HFF-Myc (cell line): ENCODE measurements at regions not wholly inside any gene's neighbourhood (a gene's known extent, or its start where the extent isn't known, plus 50 kb on each side); places are given as distances from the start of the nearest gene placed in this dataset.

Source experiments
- DNase-seq: peaks from one replicate; pipeline ENCODE4 v3.0.0-alpha.2; 2011; ENCODE audit warnings: low read depth; ENCODE audit errors: extremely low read depth
- H3K4me3 ChIP-seq: replicated peaks from 2 replicates; pipeline ENCODE4 v1.5.1; 2011; ENCODE audit warnings: low read depth, mild to moderate bottlenecking, control low read depth, low read length
- TF ChIP-seq, protein P1 (sequence below): IDR thresholded peaks from 2 replicates; pipeline ENCODE4 v1.5.1; 2012; ENCODE audit warnings: mild to moderate bottlenecking, low read depth, low read length, control low read depth; ENCODE audit errors: missing control alignments

GRCh38 chr18:44321868-44322590 is 358.7 kb upstream of the SETBP1 start:
- DNase-seq, result no peak
- H3K4me3 ChIP-seq, result no peak overlapping the region
- TF ChIP-seq, protein P1, sequence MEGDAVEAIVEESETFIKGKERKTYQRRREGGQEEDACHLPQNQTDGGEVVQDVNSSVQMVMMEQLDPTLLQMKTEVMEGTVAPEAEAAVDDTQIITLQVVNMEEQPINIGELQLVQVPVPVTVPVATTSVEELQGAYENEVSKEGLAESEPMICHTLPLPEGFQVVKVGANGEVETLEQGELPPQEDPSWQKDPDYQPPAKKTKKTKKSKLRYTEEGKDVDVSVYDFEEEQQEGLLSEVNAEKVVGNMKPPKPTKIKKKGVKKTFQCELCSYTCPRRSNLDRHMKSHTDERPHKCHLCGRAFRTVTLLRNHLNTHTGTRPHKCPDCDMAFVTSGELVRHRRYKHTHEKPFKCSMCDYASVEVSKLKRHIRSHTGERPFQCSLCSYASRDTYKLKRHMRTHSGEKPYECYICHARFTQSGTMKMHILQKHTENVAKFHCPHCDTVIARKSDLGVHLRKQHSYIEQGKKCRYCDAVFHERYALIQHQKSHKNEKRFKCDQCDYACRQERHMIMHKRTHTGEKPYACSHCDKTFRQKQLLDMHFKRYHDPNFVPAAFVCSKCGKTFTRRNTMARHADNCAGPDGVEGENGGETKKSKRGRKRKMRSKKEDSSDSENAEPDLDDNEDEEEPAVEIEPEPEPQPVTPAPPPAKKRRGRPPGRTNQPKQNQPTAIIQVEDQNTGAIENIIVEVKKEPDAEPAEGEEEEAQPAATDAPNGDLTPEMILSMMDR, result no peak

- DNase-seq, result no peak
- no peak overlapping the region for H3K4me3 ChIP-seq
- TF ChIP-seq, protein P1, result no peak
Observed at GRCh38 chr18:44323125-44323524, 357.6 kb upstream of the SETBP1 start.

DNA sequence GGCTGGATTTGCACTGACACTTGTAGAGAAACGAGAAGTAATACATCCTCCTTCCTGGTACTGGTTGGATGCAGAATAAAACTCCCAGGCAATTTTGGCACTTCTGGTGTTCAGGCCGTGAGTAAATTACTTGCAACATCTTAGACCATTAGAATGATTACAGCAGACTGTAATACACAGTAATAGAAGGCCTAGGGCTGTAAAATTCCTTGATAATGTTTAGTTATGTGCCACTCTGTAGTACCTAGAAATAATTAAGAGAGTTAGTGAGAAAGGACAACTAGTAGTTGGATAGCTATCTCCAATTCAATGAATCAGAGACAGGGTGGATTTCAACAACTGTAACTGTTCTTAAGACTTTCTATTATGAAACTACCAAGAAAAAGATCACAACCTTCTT is 356.3 kb upstream of the SETBP1 start:
- DNase-seq, result no peak
- no peak overlapping the region for H3K4me3 ChIP-seq
- TF ChIP-seq, protein P1, result no peak

DNA sequence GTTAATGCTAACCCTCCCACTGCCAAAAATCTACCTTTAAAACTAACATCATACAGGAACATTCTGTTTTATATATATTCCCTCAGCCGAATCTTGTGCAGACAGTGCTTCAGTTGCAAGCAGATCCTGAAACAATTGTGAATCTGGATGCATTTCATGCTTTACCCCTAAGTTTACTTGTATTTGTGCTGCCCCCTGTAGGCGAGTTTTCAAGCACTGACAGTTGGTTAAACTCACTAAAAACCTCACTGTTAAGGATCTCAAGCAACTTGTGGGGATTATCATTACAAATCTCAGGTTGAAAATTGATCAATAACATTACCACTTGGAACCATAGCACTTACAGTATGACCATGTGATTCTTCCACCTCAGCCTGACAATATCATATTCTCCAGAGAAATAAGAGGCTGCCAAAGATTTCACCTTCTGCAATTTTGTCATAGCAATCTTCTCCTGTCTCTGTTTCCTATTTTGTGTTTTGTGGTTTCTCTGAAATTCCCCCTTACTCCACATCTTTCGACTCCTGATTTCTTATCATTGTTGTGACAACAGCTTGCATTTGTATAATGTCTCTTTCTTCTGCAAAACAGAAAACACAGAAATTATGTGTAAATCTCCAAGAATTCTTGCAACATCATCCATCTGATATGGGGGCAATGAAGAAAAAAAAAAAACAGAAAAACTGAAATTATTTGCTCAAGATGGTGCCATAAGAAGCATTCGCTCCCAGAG is 354.6 kb upstream of the SETBP1 start:
- H3K4me3 ChIP-seq, result no peak overlapping the region
- TF ChIP-seq, protein P1, result peak; percentile 67
- peak; percentile 55 for DNase-seq

GRCh38 chr18:44331656-44332570 is 348.8 kb upstream of the SETBP1 start:
- H3K4me3 ChIP-seq, result no peak overlapping the region
- DNase-seq, result no peak
- TF ChIP-seq, protein P1, result no peak

GRCh38 chr18:44341759-44342158 is 338.9 kb upstream of the SETBP1 start:
- TF ChIP-seq, protein P1, result no peak
- no peak for DNase-seq
- no peak overlapping the region for H3K4me3 ChIP-seq
